AG09309 (cell line): ENCODE measurements at regions not wholly inside any gene's neighbourhood (a gene's known extent, or its start where the extent isn't known, plus 50 kb on each side); places are given as distances from the start of the nearest gene placed in this dataset.

Source experiments
- DNase-seq: peaks from one replicate; pipeline ENCODE4 v3.0.0-alpha.2; 2010; ENCODE audit warnings: low read depth
- H3K4me3 ChIP-seq: 2 replicates; pipeline ENCODE4 v1.5.1; 2011; ENCODE audit warnings: mild to moderate bottlenecking, low read depth, low read length, moderate library complexity; ENCODE audit not compliant: control insufficient read depth
- TF ChIP-seq, protein P1 (sequence below): IDR thresholded peaks from 2 replicates; pipeline ENCODE4 v1.5.1; 2011; ENCODE audit warnings: mild to moderate bottlenecking, low read depth, low read length, inconsistent platforms; ENCODE audit not compliant: insufficient read depth, control insufficient read depth; ENCODE audit errors: missing control alignments

DNA sequence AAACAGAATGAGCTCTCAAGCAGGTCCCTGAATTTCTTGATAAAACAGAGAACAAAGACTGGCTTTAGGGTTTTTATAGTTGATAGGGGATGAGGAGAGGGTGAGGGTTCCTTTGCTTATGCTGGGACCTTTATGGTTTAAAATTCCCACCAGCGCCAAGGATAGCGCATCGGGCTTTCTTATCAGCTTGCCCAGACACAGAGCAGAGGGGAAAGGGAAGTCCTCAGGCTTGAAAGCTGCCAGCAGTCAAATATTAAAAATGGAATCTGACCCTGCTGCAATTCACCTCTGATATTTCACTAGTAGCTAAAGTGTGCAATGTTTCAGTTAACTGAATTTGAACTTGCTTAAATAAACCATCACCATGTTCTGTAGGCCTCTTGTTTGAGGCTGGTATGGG lies 55.0 kb upstream of the EPHA3 start:
- no peak for DNase-seq
- no peak overlapping the region for H3K4me3 ChIP-seq
- TF ChIP-seq, protein P1, sequence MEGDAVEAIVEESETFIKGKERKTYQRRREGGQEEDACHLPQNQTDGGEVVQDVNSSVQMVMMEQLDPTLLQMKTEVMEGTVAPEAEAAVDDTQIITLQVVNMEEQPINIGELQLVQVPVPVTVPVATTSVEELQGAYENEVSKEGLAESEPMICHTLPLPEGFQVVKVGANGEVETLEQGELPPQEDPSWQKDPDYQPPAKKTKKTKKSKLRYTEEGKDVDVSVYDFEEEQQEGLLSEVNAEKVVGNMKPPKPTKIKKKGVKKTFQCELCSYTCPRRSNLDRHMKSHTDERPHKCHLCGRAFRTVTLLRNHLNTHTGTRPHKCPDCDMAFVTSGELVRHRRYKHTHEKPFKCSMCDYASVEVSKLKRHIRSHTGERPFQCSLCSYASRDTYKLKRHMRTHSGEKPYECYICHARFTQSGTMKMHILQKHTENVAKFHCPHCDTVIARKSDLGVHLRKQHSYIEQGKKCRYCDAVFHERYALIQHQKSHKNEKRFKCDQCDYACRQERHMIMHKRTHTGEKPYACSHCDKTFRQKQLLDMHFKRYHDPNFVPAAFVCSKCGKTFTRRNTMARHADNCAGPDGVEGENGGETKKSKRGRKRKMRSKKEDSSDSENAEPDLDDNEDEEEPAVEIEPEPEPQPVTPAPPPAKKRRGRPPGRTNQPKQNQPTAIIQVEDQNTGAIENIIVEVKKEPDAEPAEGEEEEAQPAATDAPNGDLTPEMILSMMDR = no peak

DNA sequence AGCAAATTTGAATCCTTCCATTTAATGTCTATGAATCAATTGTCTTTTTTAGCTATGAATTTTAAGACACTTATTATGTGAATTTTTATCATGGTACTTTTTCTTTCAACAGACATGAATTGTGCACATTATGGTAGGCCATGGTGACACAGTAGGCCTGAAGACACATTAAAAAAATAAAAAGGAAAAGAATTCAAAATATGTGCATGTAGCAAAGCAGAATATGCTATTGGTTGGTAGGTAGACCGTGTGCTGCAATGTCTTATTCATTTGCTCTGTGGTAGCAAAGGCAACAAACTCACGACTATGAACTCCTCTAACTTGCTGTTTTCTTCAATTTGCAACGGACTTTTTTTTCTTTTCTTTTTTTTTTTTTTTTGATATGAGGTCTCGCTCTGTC lies 50.0 kb upstream of the EPHA3 start:
- H3K4me3 ChIP-seq = no peak overlapping the region

More for the DNA sequence above, 50.0 kb upstream of the EPHA3 start:
- TF ChIP-seq, protein P1 = no peak
- DNase-seq = no peak
